GM23338 (cell line): ENCODE measurements at regions not wholly inside any gene's neighbourhood (a gene's known extent, or its start where the extent isn't known, plus 50 kb on each side); places are given as distances from the start of the nearest gene placed in this dataset.

Experiments
- ATAC-seq: fragments of 200-7000 bp; cut with Tn5 transposase; 3 replicates; pipeline ENCODE4 v1.9.1; 2020
- DNase-seq: peaks from one replicate; pipeline ENCODE4 v3.0.0-alpha.2; 2015; ENCODE audit warnings: low spot score
- H2AFZ ChIP-seq: fragments of 200-600 bp; sonication (generic); 2 replicates; pipeline ENCODE4 v1.8.0; 2016; ENCODE audit warnings: antibody characterized with exemption, mild to moderate bottlenecking, moderate library complexity
- H3F3A ChIP-seq: fragments of 200-600 bp; sonication (generic); replicated peaks from 2 replicates; pipeline ENCODE4 v1.8.0; 2017; ENCODE audit warnings: antibody characterized with exemption, mixed run types, low read depth
- H3K27ac ChIP-seq: fragments of 200-600 bp; sonication (generic); 2 replicates; pipeline ENCODE4 v1.6.1; 2016; ENCODE audit warnings: low read depth
- H3K27me3 ChIP-seq: fragments of 200-600 bp; sonication (generic); 2 replicates; pipeline ENCODE4 v1.8.0; 2016; ENCODE audit warnings: mild to moderate bottlenecking, mixed run types, moderate library complexity; ENCODE audit not compliant: insufficient read depth
- H3K36me3 ChIP-seq: fragments of 200-600 bp; sonication (generic); 2 replicates; pipeline ENCODE4 v1.8.0; 2016; ENCODE audit warnings: mild to moderate bottlenecking; ENCODE audit not compliant: insufficient read depth
- H3K4me1 ChIP-seq: fragments of 200-600 bp; sonication (generic); 2 replicates; pipeline ENCODE4 v1.8.0; 2016; ENCODE audit warnings: mild to moderate bottlenecking, moderate library complexity; ENCODE audit not compliant: insufficient read depth
- H3K4me2 ChIP-seq: fragments of 200-600 bp; sonication (generic); 2 replicates; pipeline ENCODE4 v1.7.1; 2017; ENCODE audit warnings: mixed run types
- H3K4me3 ChIP-seq: fragments of 200-600 bp; sonication (generic); 2 replicates; pipeline ENCODE4 v1.6.1; 2016; ENCODE audit warnings: mixed run types
- H3K79me2 ChIP-seq: fragments of 200-600 bp; sonication (generic); replicated peaks from 2 replicates; pipeline ENCODE4 v1.8.0; 2017; ENCODE audit warnings: mild to moderate bottlenecking; ENCODE audit not compliant: insufficient read depth
- H3K9me2 ChIP-seq: fragments of 200-600 bp; sonication (generic); 2 replicates; pipeline ENCODE4 v1.8.0; 2017; ENCODE audit not compliant: insufficient read depth
- H4K20me1 ChIP-seq: fragments of 200-600 bp; sonication (generic); replicated peaks from 2 replicates; pipeline ENCODE4 v1.8.0; 2017; ENCODE audit warnings: mild to moderate bottlenecking; ENCODE audit not compliant: insufficient read depth
- H3K27ac Mint-ChIP-seq: 2 replicates; pipeline ENCODE4 v1.8.0; 2020; ENCODE audit warnings: inconsistent platforms, mild to moderate bottlenecking, moderate library complexity, mixed read lengths
- H3K27me3 Mint-ChIP-seq: 3 replicates; pipeline ENCODE4 v1.8.0; 2022; ENCODE audit warnings: low read depth, mild to moderate bottlenecking, moderate library complexity, mixed read lengths, inconsistent platforms; ENCODE audit not compliant: insufficient read depth, poor library complexity
- H3K36me3 Mint-ChIP-seq: 3 replicates; pipeline ENCODE4 v1.8.0; 2021; ENCODE audit warnings: low read depth, mild to moderate bottlenecking, inconsistent platforms, moderate library complexity, mixed read lengths
- H3K4me1 Mint-ChIP-seq: 3 replicates; pipeline ENCODE4 v1.8.0; 2020; ENCODE audit warnings: mild to moderate bottlenecking, inconsistent platforms, mixed read lengths
- H3K4me3 Mint-ChIP-seq: 3 replicates; pipeline ENCODE4 v1.8.0; 2021; ENCODE audit warnings: moderate library complexity, mild to moderate bottlenecking, inconsistent platforms, mixed read lengths
- H3K9me3 Mint-ChIP-seq: 3 replicates; pipeline ENCODE4 v1.8.0; 2020; ENCODE audit warnings: moderate library complexity, mild to moderate bottlenecking, inconsistent platforms, mixed read lengths
- CREB1 ChIP-seq: fragments of 250-450 bp; sonication (Bioruptor Pico); IDR thresholded peaks from 2 replicates; pipeline ENCODE4 v1.5.0; 2020; ENCODE audit warnings: low read depth, mild to moderate bottlenecking, moderate library complexity
- CTCF ChIP-seq, 2 experiments: fragments of 200-600 bp in 1 of 2; sonication (generic) in 1 of 2; conservative IDR thresholded peaks; 2 replicates each; pipeline versions ENCODE4 v1.5.1 to v1.6.1; 2016 to 2017; ENCODE audit warnings: antibody characterized with exemption in 2 of 2, low read depth in 2 of 2, mild to moderate bottlenecking in 2 of 2, moderate library complexity in 1 of 2
- ETS1 ChIP-seq: IDR thresholded peaks from 2 replicates; pipeline ENCODE4 v1.6.1; 2016; ENCODE audit warnings: antibody characterized with exemption
- EZH2 ChIP-seq: fragments of 200-600 bp; sonication (generic); IDR thresholded peaks from one replicate; pipeline ENCODE4 v1.8.0; 2017; ENCODE audit warnings: antibody characterized with exemption, mild to moderate bottlenecking, low read depth; ENCODE audit not compliant: unreplicated experiment
- EZH2phosphoT487 ChIP-seq: fragments of 200-600 bp; sonication (generic); IDR thresholded peaks from one replicate; pipeline ENCODE4 v1.8.1; 2018; ENCODE audit warnings: antibody characterized with exemption; ENCODE audit not compliant: unreplicated experiment
- JUNB ChIP-seq: IDR thresholded peaks from one replicate; pipeline ENCODE4 v1.6.1; 2016; ENCODE audit warnings: antibody characterized with exemption; ENCODE audit not compliant: unreplicated experiment
- NANOG ChIP-seq: IDR thresholded peaks from 2 replicates; pipeline ENCODE4 v1.6.1; 2016; ENCODE audit warnings: antibody characterized with exemption, borderline replicate concordance
- POLR2AphosphoS5 ChIP-seq: IDR thresholded peaks from 2 replicates; pipeline ENCODE4 v1.6.1; 2016; ENCODE audit warnings: antibody characterized with exemption, low read depth
- REST ChIP-seq: IDR thresholded peaks from one replicate; pipeline ENCODE4 v1.6.1; 2018; ENCODE audit warnings: antibody characterized with exemption; ENCODE audit not compliant: unreplicated experiment
- STAT1 ChIP-seq: IDR thresholded peaks from one replicate; pipeline ENCODE4 v1.6.1; 2016; ENCODE audit warnings: antibody characterized with exemption; ENCODE audit not compliant: unreplicated experiment
- ZNF114 ChIP-seq: fragments of 250-450 bp; sonication (Bioruptor Pico); IDR thresholded peaks from 2 replicates; pipeline ENCODE4 v1.5.0; 2020; ENCODE audit warnings: mild to moderate bottlenecking, moderate library complexity
- ZNF331 ChIP-seq: fragments of 250-450 bp; sonication (Bioruptor Pico); IDR thresholded peaks from 2 replicates; pipeline ENCODE4 v1.5.0; 2020; ENCODE audit warnings: low read depth, mild to moderate bottlenecking, moderate library complexity
- ZNF462 ChIP-seq: fragments of 250-450 bp; sonication (Bioruptor Pico); IDR thresholded peaks from 2 replicates; pipeline ENCODE4 v1.5.0; 2020; ENCODE audit warnings: mild to moderate bottlenecking, moderate library complexity

- Histone ChIP-seq H3K4me1 (no peaks in the 10 kb centered on the region), H4K20me1 (no peaks in the 10 kb centered on the region), H3K27me3 (no peaks in the 10 kb centered on the region), H3K9me2 (no peaks in the 10 kb centered on the region), H3K4me3 (no peak overlapping the region), H3K27ac (no peak overlapping the region), H2AFZ (no peak overlapping the region), H3F3A (no peaks in the 10 kb centered on the region), H3K79me2 (no peaks in the 10 kb centered on the region), H3K4me2 (no peak overlapping the region), H3K36me3 (no peaks in the 10 kb centered on the region)
- Mint-ChIP-seq H3K36me3 (no peaks in the 10 kb centered on the region), H3K4me1 (peaks cover 4% of the 10 kb centered on the region; the same call in 2 of the 3 replicates), H3K27me3 (no peaks in the 10 kb centered on the region), H3K27ac (no peak overlapping the region), H3K9me3 (no peaks in the 10 kb centered on the region), H3K4me3 (no peak overlapping the region)
- no peak for ATAC-seq
- no peak for TF ChIP-seq ZNF114 (CRISPR knock-in tag)
- no peak for TF ChIP-seq JUNB
- TF ChIP-seq EZH2phosphoT487, result no peak
- no peak for TF ChIP-seq CREB1 (CRISPR knock-in tag)
- TF ChIP-seq NANOG, result no peak
- TF ChIP-seq CTCF (conservative IDR thresholded peaks at IDR 0.05; ENCODE audit: low read depth in 2 of 2), result no peak
- no peak for TF ChIP-seq POLR2AphosphoS5
- TF ChIP-seq ZNF331 (CRISPR knock-in tag), result no peak
- TF ChIP-seq STAT1, result no peak
- no peak for TF ChIP-seq REST
- no peak for TF ChIP-seq ETS1
- no peak for TF ChIP-seq EZH2
- TF ChIP-seq ZNF462 (CRISPR knock-in tag), result no peak
- no peak for DNase-seq
Measured at GRCh38 chr11:7186190-7186589, 65.5 kb upstream of the SYT9 start.
